H1 (cell line): ENCODE measurements at regions not wholly inside any gene's neighbourhood (a gene's known extent, or its start where the extent isn't known, plus 50 kb on each side); places are given as distances from the start of the nearest gene placed in this dataset.

Experiments used
- CTCF ChIA-PET: fragments of 300-600 bp; sonication (Branson Sonifier 250); formaldehyde crosslinking; loops from one replicate; lab custom pipeline; 2021; ENCODE audit not compliant: partially characterized antibody; lab: Charles Lee
- POLR2A ChIA-PET: fragments of 300-600 bp; sonication (Branson Sonifier 250); formaldehyde crosslinking; loops from one replicate; lab custom pipeline; 2021; ENCODE audit warnings: inconsistent platforms; ENCODE audit not compliant: partially characterized antibody; lab: Charles Lee
- DNase-seq, 2 experiments: peaks; one replicate each; pipeline versions ENCODE4 v3.0.0 to v3.0.0-alpha.2; 2010 to 2022; ENCODE audit warnings: low spot score in 2 of 2, low read depth in 1 of 2, mixed read lengths in 1 of 2
- FAIRE-seq: peaks from 2 replicates; lab custom pipeline; 2011; peaks lifted over from hg19 to GRCh38; lab: Jason Lieb, UNC
- H2AFZ ChIP-seq: 2 replicates; pipeline ENCODE4 v1.8.1; 2012; ENCODE audit warnings: low read length, inconsistent platforms
- H2AK5ac ChIP-seq: 2 replicates; pipeline ENCODE4 v1.6.1; 2013; ENCODE audit warnings: low read depth, low read length
- H2BK120ac ChIP-seq: replicated peaks from 2 replicates; pipeline ENCODE3; 2013; ENCODE audit warnings: low read depth, low read length, inconsistent platforms
- H2BK12ac ChIP-seq: 2 replicates; pipeline ENCODE4 v1.6.1; 2013; ENCODE audit warnings: low read depth, low read length
- H2BK15ac ChIP-seq: 2 replicates; pipeline ENCODE4 v1.6.1; 2013; ENCODE audit warnings: low read length
- H2BK20ac ChIP-seq: 2 replicates; pipeline ENCODE4 v1.6.1; 2013; ENCODE audit warnings: low read length
- H2BK5ac ChIP-seq: 2 replicates; pipeline ENCODE4 v1.6.1; 2013; ENCODE audit warnings: low read depth, low read length
- H3K14ac ChIP-seq: 2 replicates; pipeline ENCODE4 v1.6.1; 2013; ENCODE audit warnings: inconsistent platforms; ENCODE audit not compliant: insufficient read length
- H3K18ac ChIP-seq: 2 replicates; pipeline ENCODE4 v1.6.1; 2013; ENCODE audit warnings: low read length; ENCODE audit errors: extremely low read depth
- H3K23ac ChIP-seq: 2 replicates; pipeline ENCODE4 v1.6.1; 2013; ENCODE audit warnings: inconsistent platforms; ENCODE audit not compliant: insufficient read length
- H3K23me2 ChIP-seq: 2 replicates; pipeline ENCODE4 v1.6.1; 2013; ENCODE audit warnings: low read depth, low read length
- H3K27ac ChIP-seq: 2 replicates; pipeline ENCODE4 v1.6.1; 2011; ENCODE audit warnings: low read depth, low read length, inconsistent platforms
- H3K27me3 ChIP-seq, 4 experiments: replicated peaks in 1 of 4; 1 replicate in 1 of 4; 2 replicates in 3 of 4; pipeline versions ENCODE4 v1.6.1 to v1.8.1; 2011 to 2013; ENCODE audit warnings: low read length in 3 of 4, mild to moderate bottlenecking in 3 of 4, inconsistent platforms in 2 of 4, mixed read lengths in 2 of 4, moderate library complexity in 1 of 4; ENCODE audit not compliant: control insufficient read depth in 3 of 4, insufficient read depth in 3 of 4; ENCODE audit errors: extremely low read depth in 1 of 4
- H3K36me3 ChIP-seq, 4 experiments: 2 replicates each; pipeline versions ENCODE4 v1.6.1 to v1.8.1; 2011 to 2013; ENCODE audit warnings: mild to moderate bottlenecking in 4 of 4, low read length in 3 of 4, moderate library complexity in 2 of 4, control low read depth in 1 of 4, inconsistent platforms in 1 of 4; ENCODE audit not compliant: insufficient read depth in 4 of 4, control insufficient read depth in 2 of 4
- H3K4ac ChIP-seq: replicated peaks from 2 replicates; pipeline ENCODE3; 2013; ENCODE audit warnings: low read length, low read depth, mixed read lengths, inconsistent platforms; ENCODE audit not compliant: insufficient read length
- H3K4me1 ChIP-seq, 4 experiments: replicated peaks in 1 of 4; 1 replicate in 1 of 4; 2 replicates in 3 of 4; pipeline versions ENCODE4 v1.6.1 to v1.8.1; 2011 to 2013; ENCODE audit warnings: low read length in 3 of 4, inconsistent platforms in 2 of 4, mixed read lengths in 1 of 4; ENCODE audit not compliant: insufficient read depth in 4 of 4, control insufficient read depth in 3 of 4
- H3K4me2 ChIP-seq, 2 experiments: 2 replicates each; pipeline versions ENCODE4 v1.6.1 to v1.8.1; 2011 to 2013; ENCODE audit warnings: low read depth in 2 of 2, low read length in 2 of 2, control low read depth in 1 of 2, inconsistent platforms in 1 of 2, mild to moderate bottlenecking in 1 of 2; ENCODE audit not compliant: insufficient read depth in 1 of 2
- H3K4me3 ChIP-seq, 4 experiments: fragments of 200-600, 300-600 bp in 1 of 4; sonication (generic), shearing (Covaris generic), sonication (Bioruptor Twin) in 1 of 4; 2 replicates each; pipeline versions ENCODE4 v1.5.1 to v1.8.1; 2011 to 2016; ENCODE audit warnings: low read length in 4 of 4, low read depth in 3 of 4, control low read depth in 2 of 4, inconsistent platforms in 2 of 4, mild to moderate bottlenecking in 2 of 4, mixed read lengths in 1 of 4, moderate library complexity in 1 of 4; ENCODE audit not compliant: insufficient read depth in 2 of 4; ENCODE audit errors: extremely low read depth in 1 of 4
- H3K56ac ChIP-seq: replicated peaks from 2 replicates; pipeline ENCODE3; 2013; ENCODE audit warnings: low read depth, mild to moderate bottlenecking, mixed read lengths, low read length, inconsistent platforms; ENCODE audit not compliant: insufficient read length
- H3K79me1 ChIP-seq: 2 replicates; pipeline ENCODE4 v1.6.1; 2013; ENCODE audit warnings: low read depth, low read length, control low read depth
- H3K79me2 ChIP-seq, 2 experiments: 2 replicates each; pipeline versions ENCODE4 v1.6.1 to v1.8.1; 2012 to 2013; ENCODE audit warnings: low read length in 2 of 2, mild to moderate bottlenecking in 2 of 2, inconsistent platforms in 1 of 2; ENCODE audit not compliant: insufficient read depth in 2 of 2, control insufficient read depth in 1 of 2
- H3K9ac ChIP-seq, 4 experiments: replicated peaks in 1 of 4; 1 replicate in 1 of 4; 2 replicates in 3 of 4; pipeline versions ENCODE4 v1.6.1 to v1.8.1; 2011 to 2013; ENCODE audit warnings: low read depth in 3 of 4, low read length in 3 of 4, control low read depth in 2 of 4, mild to moderate bottlenecking in 2 of 4, moderate library complexity in 2 of 4, inconsistent platforms in 1 of 4; ENCODE audit errors: extremely low read depth in 1 of 4
- H3K9me3 ChIP-seq, 2 experiments: 2 replicates each; pipeline versions ENCODE4 v1.6.1 to v1.8.1; 2012 to 2013; ENCODE audit warnings: mild to moderate bottlenecking in 2 of 2, moderate library complexity in 2 of 2, control low read depth in 1 of 2, inconsistent platforms in 1 of 2, low read depth in 1 of 2, low read length in 1 of 2, mixed read lengths in 1 of 2; ENCODE audit not compliant: insufficient read depth in 2 of 2
- H4K20me1 ChIP-seq, 2 experiments: replicated peaks in 1 of 2; 2 replicates each; pipeline versions ENCODE3 to v1.8.1; 2011 to 2013; ENCODE audit warnings: inconsistent platforms in 2 of 2, low read length in 2 of 2, mild to moderate bottlenecking in 1 of 2; ENCODE audit not compliant: insufficient read depth in 2 of 2, control insufficient read depth in 1 of 2
- H4K5ac ChIP-seq: 2 replicates; pipeline ENCODE4 v1.6.1; 2013; ENCODE audit warnings: low read length, low read depth, mixed read lengths, inconsistent platforms; ENCODE audit not compliant: insufficient read length
- H4K8ac ChIP-seq: 2 replicates; pipeline ENCODE4 v1.8.0; 2013; ENCODE audit warnings: mild to moderate bottlenecking, moderate library complexity, low read length, inconsistent platforms; ENCODE audit not compliant: insufficient read depth; ENCODE audit errors: extremely low read depth
- H4K91ac ChIP-seq: replicated peaks from 2 replicates; pipeline ENCODE3; 2013; ENCODE audit warnings: low read length, mixed read lengths, inconsistent platforms; ENCODE audit not compliant: insufficient read length
- ASH2L ChIP-seq: fragments of 200-600, 300-600 bp; sonication (generic); IDR thresholded peaks from one replicate; pipeline ENCODE4 v1.7.1; 2017; ENCODE audit warnings: low read length
- SAP30 ChIP-seq: fragments of 300-600 bp; sonication (generic); IDR thresholded peaks from 2 replicates; pipeline ENCODE4 v1.7.1; 2012; ENCODE audit warnings: low read length, moderate library complexity, mild to moderate bottlenecking, inconsistent platforms; ENCODE audit not compliant: insufficient read depth, insufficient replicate concordance
- SIRT6 ChIP-seq: IDR thresholded peaks from one replicate; pipeline ENCODE4 v1.7.1; 2012; ENCODE audit warnings: low read length, inconsistent platforms
- WGBS, 2 experiments: shearing (Covaris generic) in 1 of 2; methylation state at CpG; one replicate each; pipeline versions ENCODE4 v1.1.6 to v1.1.7; 2013 to 2015; ENCODE audit warnings: low lambda C conversion rate in 2 of 2, mixed read lengths in 2 of 2, inconsistent platforms in 1 of 2, low coverage in 1 of 2, missing lambda C conversion rate in 1 of 2; ENCODE audit not compliant: insufficient replicate concordance in 2 of 2, insufficient coverage in 1 of 2, insufficient read length in 1 of 2; ENCODE audit errors: extremely low coverage in 1 of 2, missing lambda C conversion rate in 1 of 2; 5-methylcytosine and 5-hydroxymethylcytosine counted together

- 92% methylated on average over 6 of the region's 6 CpGs; no CpG with 5 or more reads in 1 of the 2 experiments for WGBS, 2 experiments
- H3K56ac ChIP-seq: no peak overlapping the region
- POLR2A ChIA-PET: no interaction called here
- no peaks in the 10 kb centered on the region for H4K20me1 ChIP-seq
- no peak overlapping the region for H3K4me2 ChIP-seq
- no peak overlapping the region for H2AFZ ChIP-seq
- H2BK20ac ChIP-seq: no peak overlapping the region
- H2BK120ac ChIP-seq: no peak overlapping the region
- no peaks in the 10 kb centered on the region; a peak in 1 of 7 replicates for H3K4me1 ChIP-seq
- peak overlapping the region; percentile 10 for H4K8ac ChIP-seq
- no peak overlapping the region for H3K27ac ChIP-seq
- H3K14ac ChIP-seq: no peak overlapping the region
- CTCF ChIA-PET: interaction anchor here (1.0 to 3.3 kb wide), 6 partner anchors 16 to 87 kb away, joined by 3 to 17 read pairs (median 3); no protein-coding TSS in a partner anchor
- DNase-seq (no peak), FAIRE-seq (no peak)
- no peak overlapping the region for H4K5ac ChIP-seq
- no peak overlapping the region for H2BK15ac ChIP-seq
- H3K79me1 ChIP-seq: no peaks in the 10 kb centered on the region
- no peak overlapping the region for H2AK5ac ChIP-seq
- no peak overlapping the region for H4K91ac ChIP-seq
- H3K4me3 ChIP-seq: no peak overlapping the region
- H3K23ac ChIP-seq: no peak overlapping the region
- H2BK5ac ChIP-seq: no peak overlapping the region
- H3K79me2 ChIP-seq: no peaks in the 10 kb centered on the region
- no peaks in the 10 kb centered on the region for H3K23me2 ChIP-seq
- TF ChIP-seq ASH2L: no peak
- TF ChIP-seq SIRT6: no peak
- no peak for TF ChIP-seq SAP30
- TF ChIP-seq, all 59 proteins: peak for 0
- no peaks in the 10 kb centered on the region for H3K36me3 ChIP-seq
- no peak overlapping the region for H3K9ac ChIP-seq
- H3K9me3 ChIP-seq: no peaks in the 10 kb centered on the region
- H2BK12ac ChIP-seq: no peak overlapping the region
- H3K4ac ChIP-seq: no peak overlapping the region
- H3K18ac ChIP-seq: no peak overlapping the region
- no peaks in the 10 kb centered on the region for H3K27me3 ChIP-seq
Measured at GRCh38 chr5:135233477-135233876, 165.6 kb downstream of the MACROH2A1 start.
